ENCODE measurements at regions not wholly inside any gene's neighbourhood (a gene's known extent, or its start where the extent isn't known, plus 50 kb on each side); places are given as distances from the start of the nearest gene placed in this dataset.

GRCh38 chr5:154677921-154678320 lies 77.3 kb upstream of the LARP1 start:
- H3K27ac ChIP-seq (ENCODE audit: low read depth, low read length, poor library complexity, severe bottlenecking), result no peak overlapping the region
- H4K20me1 ChIP-seq (ENCODE audit: insufficient read depth, low read length), result no peaks in the 10 kb centered on the region
- H3K4me3 ChIP-seq (ENCODE audit: low read depth, low read length, poor library complexity, severe bottlenecking), result no peak overlapping the region
- no peaks in the 10 kb centered on the region for H3K9me3 ChIP-seq (ENCODE audit: low read length)
- H3K79me2 ChIP-seq (ENCODE audit: insufficient read depth, low read depth, low read length), result no peaks in the 10 kb centered on the region
- DNase-seq (ENCODE audit: low spot score), result no peak
- no TSS peak for BruUV-seq (replicated peaks)
- TF ChIP-seq EZH2phosphoT487 (IDR thresholded peaks at IDR 0.05; ENCODE audit: borderline replicate concordance, low read depth, low read length) (no peak), CTCF (conservative IDR thresholded peaks at IDR 0.05; ENCODE audit: low read length) (no peak)
- peaks cover 9% of the 10 kb centered on the region for H3K4me1 ChIP-seq (ENCODE audit: insufficient read depth, low read length, poor library complexity, severe bottlenecking)
- no peaks in the 10 kb centered on the region for H3K36me3 ChIP-seq (ENCODE audit: insufficient read depth, low read length)
- no peak overlapping the region for H2AFZ ChIP-seq (ENCODE audit: low read length)
- intact Hi-C loops (cut with micrococcal nuclease; ENCODE audit: unreplicated experiment), result no loop called here
- POLR2A ChIA-PET, result interaction anchor here (0.6 to 1.0 kb wide), 7 partner anchors 76 to 1809 kb away, joined by 3 to 4 read pairs (median 3); partner anchors contain the start of gene GEMIN5
- no peak overlapping the region for H3K4me2 ChIP-seq (ENCODE audit: low read length)
- CTCF ChIA-PET (ENCODE audit: unreplicated experiment), result interaction anchor here (0.6 kb wide), 1 partner anchor 39 kb away, joined by 4 read pairs; no protein-coding TSS in a partner anchor
- no peaks in the 10 kb centered on the region for H3K9me2 ChIP-seq (ENCODE audit: insufficient read depth, low read length)

GRCh38 chr5:154676508-154676907 lies 78.7 kb upstream of the LARP1 start:
- Histone ChIP-seq H3K4me1 (ENCODE audit: insufficient read depth, low read length, poor library complexity, severe bottlenecking) (no peaks in the 10 kb centered on the region), H3K36me3 (ENCODE audit: insufficient read depth, low read length) (no peaks in the 10 kb centered on the region), H3K27ac (ENCODE audit: low read depth, low read length, poor library complexity, severe bottlenecking) (no peak overlapping the region), H3K4me3 (ENCODE audit: low read depth, low read length, poor library complexity, severe bottlenecking) (no peak overlapping the region), H4K20me1 (ENCODE audit: insufficient read depth, low read length) (no peaks in the 10 kb centered on the region), H3K4me2 (ENCODE audit: low read length) (no peak overlapping the region), H3K9me3 (ENCODE audit: low read length) (no peaks in the 10 kb centered on the region), H3K79me2 (ENCODE audit: insufficient read depth, low read depth, low read length) (no peaks in the 10 kb centered on the region), H3K9me2 (ENCODE audit: insufficient read depth, low read length) (no peaks in the 10 kb centered on the region), H2AFZ (ENCODE audit: low read length) (no peak overlapping the region)
- ChIA-PET POLR2A (no interaction called here), CTCF (ENCODE audit: unreplicated experiment) (no interaction called here)
- no TSS peak for BruUV-seq (replicated peaks)
- TF ChIP-seq EZH2phosphoT487 (IDR thresholded peaks at IDR 0.05; ENCODE audit: borderline replicate concordance, low read depth, low read length), result no peak
- no peak for TF ChIP-seq CTCF (conservative IDR thresholded peaks at IDR 0.05; ENCODE audit: low read length)
- intact Hi-C loops (cut with micrococcal nuclease; ENCODE audit: unreplicated experiment), result no loop called here
- DNase-seq (ENCODE audit: low spot score), result no peak

- CTCF ChIA-PET (ENCODE audit: unreplicated experiment), result no interaction called here
- Histone ChIP-seq H3K9me3 (ENCODE audit: low read length) (no peaks in the 10 kb centered on the region), H3K27ac (ENCODE audit: low read depth, low read length, poor library complexity, severe bottlenecking) (no peak overlapping the region)
Observed at GRCh38 chr5:154674029-154674428, 81.1 kb upstream of the LARP1 start.

More at GRCh38 chr5:154674029-154674428, 81.1 kb upstream of the LARP1 start:
- Histone ChIP-seq H2AFZ (ENCODE audit: low read length) (no peak overlapping the region), H3K4me3 (ENCODE audit: low read depth, low read length, poor library complexity, severe bottlenecking) (no peak overlapping the region), H3K79me2 (ENCODE audit: insufficient read depth, low read depth, low read length) (no peaks in the 10 kb centered on the region), H4K20me1 (ENCODE audit: insufficient read depth, low read length) (no peaks in the 10 kb centered on the region), H3K36me3 (ENCODE audit: insufficient read depth, low read length) (no peaks in the 10 kb centered on the region), H3K9me2 (ENCODE audit: insufficient read depth, low read length) (no peaks in the 10 kb centered on the region), H3K4me2 (ENCODE audit: low read length) (no peak overlapping the region), H3K4me1 (ENCODE audit: insufficient read depth, low read length, poor library complexity, severe bottlenecking) (no peaks in the 10 kb centered on the region)
- POLR2A ChIA-PET, result interaction anchor here (0.5 to 1.6 kb wide), 2 partner anchors 19 to 182 kb away, joined by 4 to 5 read pairs; no protein-coding TSS in a partner anchor
- BruUV-seq (replicated peaks), result no TSS peak
- intact Hi-C loops (cut with micrococcal nuclease; ENCODE audit: unreplicated experiment), result no loop called here
- TF ChIP-seq CTCF (conservative IDR thresholded peaks at IDR 0.05; ENCODE audit: low read length) (no peak), EZH2phosphoT487 (IDR thresholded peaks at IDR 0.05; ENCODE audit: borderline replicate concordance, low read depth, low read length) (no peak)
- DNase-seq (ENCODE audit: low spot score), result no peak

All from OCI-LY7 (cell line).